Kidney (tissue), 13 donors: ENCODE measurements at regions not wholly inside any gene's neighbourhood (a gene's known extent, or its start where the extent isn't known, plus 50 kb on each side); places are given as distances from the start of the nearest gene placed in this dataset.

ENCODE experiments used
- DNase-seq, 5 donors: peaks; one replicate each; pipeline ENCODE4 v3.0.0-alpha.2; 2013 to 2020
- FAIRE-seq: peaks from 2 replicates; lab custom pipeline; 2012; peaks lifted over from hg19 to GRCh38; lab: Jason Lieb, UNC
- H3K27ac ChIP-seq, 2 donors: one replicate each; pipeline ENCODE4 v1.7.0; 2013; ENCODE audit warnings: low read depth in 2 of 2, low read length in 2 of 2, inconsistent platforms in 1 of 2
- H3K27me3 ChIP-seq: one replicate; pipeline ENCODE4 v1.7.1; 2013; ENCODE audit warnings: low read length, inconsistent platforms; ENCODE audit not compliant: control insufficient read depth, insufficient read depth
- H3K36me3 ChIP-seq, 3 donors: one replicate each; pipeline versions ENCODE4 v1.7.0 to v1.7.1; 2013; ENCODE audit warnings: low read length in 3 of 3, control low read depth in 1 of 3, inconsistent platforms in 1 of 3; ENCODE audit not compliant: insufficient read depth in 3 of 3, control insufficient read depth in 2 of 3
- H3K4me1 ChIP-seq, 3 donors: one replicate each; pipeline versions ENCODE4 v1.7.0 to v1.7.1; 2013; ENCODE audit warnings: low read length in 3 of 3, inconsistent platforms in 1 of 3, low read depth in 1 of 3; ENCODE audit not compliant: control insufficient read depth in 2 of 3, insufficient read depth in 2 of 3
- H3K4me3 ChIP-seq, 3 donors: one replicate each; pipeline versions ENCODE4 v1.7.0 to v1.8.1; 2013; ENCODE audit warnings: low read length in 3 of 3, control low read depth in 1 of 3, inconsistent platforms in 1 of 3
- H3K9ac ChIP-seq, 3 donors: one replicate each; pipeline versions ENCODE4 v1.7.0 to v1.7.1; 2013; ENCODE audit warnings: low read length in 3 of 3, control low read depth in 1 of 3, inconsistent platforms in 1 of 3
- H3K9me3 ChIP-seq, 3 donors: one replicate each; pipeline versions ENCODE4 v1.7.0 to v1.7.1; 2013; ENCODE audit warnings: low read length in 3 of 3, control low read depth in 1 of 3, inconsistent platforms in 1 of 3; ENCODE audit not compliant: control insufficient read depth in 2 of 3, insufficient read depth in 1 of 3
- intact Hi-C: fragments of 100-400 bp; cut with DNase I; formaldehyde crosslinking; loops from one replicate; pipeline ENCODE4 v1.11.1; 2022
- TF ChIP-seq, protein P1 (sequence below): IDR thresholded peaks from 3 replicates; pipeline ENCODE4 v1.5.1; 2012; ENCODE audit warnings: mild to moderate bottlenecking, moderate library complexity, borderline replicate concordance; ENCODE audit not compliant: insufficient read depth; ENCODE audit errors: extremely low read depth
- donor health status: control.
- donor health status: control.
- donor health status: control.
- donor health status: control.
- donor health status: control.
- donor health status: DM: yes; HTN: yes; CAD: no.
- donor health status: Normal renal cell carcinoma (clear cell type).

DNA sequence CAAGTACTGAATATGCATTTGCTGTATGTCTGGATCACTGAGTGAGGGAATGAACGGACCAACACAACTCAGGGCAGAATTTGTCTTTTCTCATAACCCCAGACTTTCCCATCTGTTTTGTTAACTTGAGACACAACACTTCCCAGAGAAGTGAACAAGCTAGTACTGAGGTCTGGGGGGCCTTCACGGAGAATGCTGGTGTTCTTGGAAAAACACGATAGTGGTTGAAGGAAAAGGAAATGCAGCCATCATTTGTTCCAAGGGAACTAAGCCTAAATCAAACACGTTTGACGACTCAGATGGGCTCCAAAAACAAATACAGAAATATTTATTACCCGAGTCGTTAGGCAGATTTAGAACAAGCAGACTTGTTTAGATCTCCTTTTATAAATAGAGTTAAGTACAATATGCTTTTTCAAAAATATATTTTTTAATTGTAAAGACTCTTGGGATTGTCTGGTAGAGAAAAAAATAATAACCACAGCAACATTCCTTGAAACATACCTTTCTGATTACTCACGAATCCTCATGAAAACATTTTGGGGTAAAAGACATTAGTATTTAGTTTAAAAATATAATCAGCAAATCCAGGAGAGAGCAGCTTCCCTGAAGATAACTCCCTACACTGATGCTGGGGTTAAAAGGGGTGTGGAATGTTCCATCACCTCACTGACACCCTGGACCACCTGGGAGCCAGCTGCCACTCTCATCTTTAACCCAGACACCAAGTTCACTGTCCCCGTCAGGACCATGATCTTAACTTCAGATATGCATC, 427.7 kb upstream of the RUNX1 start:
- H3K4me1 ChIP-seq, result no peaks in the 10 kb centered on the region

DNA sequence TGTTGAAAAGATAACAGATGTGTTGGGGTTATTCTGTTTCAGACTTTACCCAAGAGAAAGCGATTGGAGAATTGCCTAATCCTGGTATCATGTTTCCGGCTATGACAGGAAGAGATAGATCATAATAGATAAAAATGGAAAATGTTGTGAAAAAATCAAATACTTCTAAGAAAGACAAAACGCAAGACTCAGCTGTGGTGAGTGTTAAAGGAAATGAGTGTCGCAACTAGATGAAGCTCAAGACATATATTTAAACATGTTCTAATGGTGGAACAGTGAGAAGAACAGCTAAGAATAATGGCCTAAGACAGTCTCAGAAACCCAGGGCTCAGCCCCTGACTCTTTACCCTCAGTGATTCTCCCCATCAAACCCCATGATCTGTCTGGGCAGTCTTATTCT, 426.7 kb upstream of the RUNX1 start:
- no peaks in the 10 kb centered on the region for H3K27me3 ChIP-seq
- H3K9ac ChIP-seq, result no peak overlapping the region
- H3K9me3 ChIP-seq, result no peaks in the 10 kb centered on the region
- no peaks in the 10 kb centered on the region for H3K36me3 ChIP-seq
- FAIRE-seq (no peak), DNase-seq (no peak)
- no peaks in the 10 kb centered on the region for H3K4me1 ChIP-seq
- H3K4me3 ChIP-seq, result no peak overlapping the region
- intact Hi-C loops, result no loop called here
- H3K27ac ChIP-seq, result peak overlapping the region; percentile 45 to 55
- TF ChIP-seq, protein P1, sequence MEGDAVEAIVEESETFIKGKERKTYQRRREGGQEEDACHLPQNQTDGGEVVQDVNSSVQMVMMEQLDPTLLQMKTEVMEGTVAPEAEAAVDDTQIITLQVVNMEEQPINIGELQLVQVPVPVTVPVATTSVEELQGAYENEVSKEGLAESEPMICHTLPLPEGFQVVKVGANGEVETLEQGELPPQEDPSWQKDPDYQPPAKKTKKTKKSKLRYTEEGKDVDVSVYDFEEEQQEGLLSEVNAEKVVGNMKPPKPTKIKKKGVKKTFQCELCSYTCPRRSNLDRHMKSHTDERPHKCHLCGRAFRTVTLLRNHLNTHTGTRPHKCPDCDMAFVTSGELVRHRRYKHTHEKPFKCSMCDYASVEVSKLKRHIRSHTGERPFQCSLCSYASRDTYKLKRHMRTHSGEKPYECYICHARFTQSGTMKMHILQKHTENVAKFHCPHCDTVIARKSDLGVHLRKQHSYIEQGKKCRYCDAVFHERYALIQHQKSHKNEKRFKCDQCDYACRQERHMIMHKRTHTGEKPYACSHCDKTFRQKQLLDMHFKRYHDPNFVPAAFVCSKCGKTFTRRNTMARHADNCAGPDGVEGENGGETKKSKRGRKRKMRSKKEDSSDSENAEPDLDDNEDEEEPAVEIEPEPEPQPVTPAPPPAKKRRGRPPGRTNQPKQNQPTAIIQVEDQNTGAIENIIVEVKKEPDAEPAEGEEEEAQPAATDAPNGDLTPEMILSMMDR, result no peak

More for the DNA sequence above, 427.7 kb upstream of the RUNX1 start:
- H3K27ac ChIP-seq, result peak overlapping the region; percentile 45 to 55
- H3K36me3 ChIP-seq, result no peaks in the 10 kb centered on the region
- FAIRE-seq (no peak), DNase-seq (peak in 2 of 5 donors; percentile 10 to 55)
- intact Hi-C loops, result no loop called here
- H3K9me3 ChIP-seq, result no peaks in the 10 kb centered on the region
- no peak overlapping the region for H3K9ac ChIP-seq
- H3K4me3 ChIP-seq, result no peak overlapping the region
- TF ChIP-seq, protein P1, result no peak
- H3K27me3 ChIP-seq, result no peaks in the 10 kb centered on the region

DNA sequence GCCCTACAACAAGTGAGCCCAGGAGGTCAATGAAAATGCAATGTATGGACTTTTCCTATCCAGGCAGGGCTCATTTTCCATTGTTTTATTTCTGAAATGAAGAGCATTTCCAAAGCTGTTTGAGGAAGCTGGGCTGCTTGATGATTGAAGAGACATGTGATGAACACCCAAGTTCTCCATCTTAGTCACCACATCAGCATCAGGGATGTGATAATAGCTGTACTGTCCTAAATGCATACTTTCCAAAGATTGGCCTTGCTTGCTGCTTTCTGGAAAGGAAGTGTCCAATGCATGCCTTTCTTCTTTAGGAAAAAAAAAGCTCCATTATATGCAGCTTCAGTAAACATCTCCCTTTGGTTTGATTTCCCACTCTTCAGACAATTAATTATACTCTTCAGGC, 425.9 kb upstream of the RUNX1 start:
- Histone ChIP-seq H3K36me3 (no peaks in the 10 kb centered on the region), H3K4me1 (no peaks in the 10 kb centered on the region), H3K27ac (no peak overlapping the region), H3K9ac (no peak overlapping the region), H3K9me3 (no peaks in the 10 kb centered on the region), H3K4me3 (no peak overlapping the region), H3K27me3 (no peaks in the 10 kb centered on the region)
- DNase-seq (no peak), FAIRE-seq (no peak)
- intact Hi-C loops, result no loop called here
- TF ChIP-seq, protein P1, result no peak
